ENCODE measurements at regions not wholly inside any gene's neighbourhood (a gene's known extent, or its start where the extent isn't known, plus 50 kb on each side); places are given as distances from the start of the nearest gene placed in this dataset.

DNA sequence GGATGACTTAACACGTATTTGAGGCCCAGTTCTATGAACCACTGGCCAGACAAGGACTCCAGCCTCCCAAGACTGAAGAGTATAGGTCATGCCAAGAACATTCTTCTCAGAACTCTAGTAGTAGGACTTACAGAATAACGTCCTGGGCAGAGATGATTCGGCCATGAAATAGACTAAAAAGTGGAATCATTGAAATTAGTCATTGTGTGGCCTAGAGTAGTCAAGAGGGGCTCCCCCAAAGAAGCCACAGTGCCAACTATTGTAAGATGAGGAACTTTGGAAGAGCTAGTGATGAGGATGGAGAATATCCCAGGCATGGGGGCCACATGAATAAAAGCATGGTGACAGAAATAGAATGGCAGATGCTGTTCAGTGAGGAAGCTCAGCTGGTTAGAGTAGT lies 101.1 kb downstream of the TRIB2 start:
- Histone ChIP-seq H4K20me1 (ENCODE audit: control insufficient read depth, extremely low read depth, insufficient read depth, low read length) (no peaks in the 10 kb centered on the region), H2AFZ (ENCODE audit: low read length) (no peak overlapping the region), H3K9ac (ENCODE audit: insufficient read depth, low read length) (no peak overlapping the region), H3K4me3 (replicated peaks in 1 of 4; ENCODE audit: control extremely low read depth in 1 of 4, insufficient read depth in 1 of 4, low read depth in 3 of 4, low read length in 4 of 4) (no peak overlapping the region), H3K4me2 (ENCODE audit: extremely low read depth, insufficient read depth, low read length) (no peak overlapping the region), H3K79me2 (ENCODE audit: control insufficient read depth, insufficient read depth, low read length) (no peaks in the 10 kb centered on the region), H3K4me1 (ENCODE audit: control insufficient read depth, extremely low read depth, insufficient read depth, low read length) (peaks cover 23% of the 10 kb centered on the region), H3K36me3 (ENCODE audit: control insufficient read depth, insufficient read depth, low read length) (no peaks in the 10 kb centered on the region), H3K27ac (ENCODE audit: insufficient read depth, low read length) (peak overlapping the region; percentile 71), H3K27me3 (ENCODE audit: control insufficient read depth, insufficient read depth, low read length) (no peaks in the 10 kb centered on the region), H3K9me3 (ENCODE audit: control insufficient read depth, insufficient read depth, low read depth, low read length) (no peaks in the 10 kb centered on the region)
- TF ChIP-seq, protein P1, sequence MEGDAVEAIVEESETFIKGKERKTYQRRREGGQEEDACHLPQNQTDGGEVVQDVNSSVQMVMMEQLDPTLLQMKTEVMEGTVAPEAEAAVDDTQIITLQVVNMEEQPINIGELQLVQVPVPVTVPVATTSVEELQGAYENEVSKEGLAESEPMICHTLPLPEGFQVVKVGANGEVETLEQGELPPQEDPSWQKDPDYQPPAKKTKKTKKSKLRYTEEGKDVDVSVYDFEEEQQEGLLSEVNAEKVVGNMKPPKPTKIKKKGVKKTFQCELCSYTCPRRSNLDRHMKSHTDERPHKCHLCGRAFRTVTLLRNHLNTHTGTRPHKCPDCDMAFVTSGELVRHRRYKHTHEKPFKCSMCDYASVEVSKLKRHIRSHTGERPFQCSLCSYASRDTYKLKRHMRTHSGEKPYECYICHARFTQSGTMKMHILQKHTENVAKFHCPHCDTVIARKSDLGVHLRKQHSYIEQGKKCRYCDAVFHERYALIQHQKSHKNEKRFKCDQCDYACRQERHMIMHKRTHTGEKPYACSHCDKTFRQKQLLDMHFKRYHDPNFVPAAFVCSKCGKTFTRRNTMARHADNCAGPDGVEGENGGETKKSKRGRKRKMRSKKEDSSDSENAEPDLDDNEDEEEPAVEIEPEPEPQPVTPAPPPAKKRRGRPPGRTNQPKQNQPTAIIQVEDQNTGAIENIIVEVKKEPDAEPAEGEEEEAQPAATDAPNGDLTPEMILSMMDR (conservative IDR thresholded peaks at IDR 0.05 in 1 of 2, IDR thresholded peaks at IDR 0.05 in 1 of 2; ENCODE audit: low read depth in 1 of 2, low read length in 2 of 2): no peak
- TF ChIP-seq EZH2 (IDR thresholded peaks at IDR 0.05; ENCODE audit: low read length, missing control alignments): no peak
- no peak for DNase-seq (ENCODE audit: low read depth in 2 of 2)

DNA sequence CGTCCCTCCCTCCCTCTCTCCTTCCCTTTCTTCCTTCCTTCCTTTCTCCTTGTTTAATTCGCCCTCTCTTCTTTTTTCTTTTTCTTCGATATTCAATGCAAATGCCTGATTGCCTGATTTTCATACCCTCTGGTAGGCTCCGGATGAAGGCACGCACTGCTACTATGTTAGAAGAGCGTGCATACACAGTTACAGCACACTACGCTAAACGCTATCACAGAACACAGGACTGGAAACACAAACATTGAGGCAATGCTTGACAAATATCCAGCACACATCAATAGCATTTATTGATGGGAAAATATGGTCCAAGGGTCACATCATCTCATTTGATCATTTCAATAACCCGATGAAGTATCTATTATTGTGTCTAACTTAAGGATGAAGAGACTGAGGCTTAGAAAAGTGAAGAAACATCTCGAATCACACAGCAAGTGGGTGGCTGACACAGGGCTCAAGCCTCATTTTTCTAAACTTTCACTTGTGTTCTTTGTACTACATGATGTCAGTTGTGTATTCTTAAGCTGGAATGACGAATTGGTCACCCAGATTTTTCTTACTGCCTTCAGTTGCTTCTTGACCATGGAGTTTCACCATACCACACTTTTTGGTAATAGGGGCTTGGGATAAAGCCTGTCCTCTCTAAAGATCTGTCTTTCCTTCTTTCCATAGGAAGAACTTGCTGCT lies 101.8 kb downstream of the TRIB2 start:
- no peaks in the 10 kb centered on the region for H4K20me1 ChIP-seq (ENCODE audit: control insufficient read depth, extremely low read depth, insufficient read depth, low read length)
- no peak for TF ChIP-seq EZH2 (IDR thresholded peaks at IDR 0.05; ENCODE audit: low read length, missing control alignments)
- TF ChIP-seq, protein P1 (conservative IDR thresholded peaks at IDR 0.05 in 1 of 2, IDR thresholded peaks at IDR 0.05 in 1 of 2; ENCODE audit: low read depth in 1 of 2, low read length in 2 of 2): no peak
- no peaks in the 10 kb centered on the region for H3K36me3 ChIP-seq (ENCODE audit: control insufficient read depth, insufficient read depth, low read length)
- H3K4me2 ChIP-seq (ENCODE audit: extremely low read depth, insufficient read depth, low read length): peak overlapping the region; percentile 55
- H2AFZ ChIP-seq (ENCODE audit: low read length): no peak overlapping the region
- peak overlapping the region; percentile 21 for H3K9ac ChIP-seq (ENCODE audit: insufficient read depth, low read length)
- no peak overlapping the region for H3K4me3 ChIP-seq (replicated peaks in 1 of 4; ENCODE audit: control extremely low read depth in 1 of 4, insufficient read depth in 1 of 4, low read depth in 3 of 4, low read length in 4 of 4)
- peaks cover 23% of the 10 kb centered on the region for H3K4me1 ChIP-seq (ENCODE audit: control insufficient read depth, extremely low read depth, insufficient read depth, low read length)
- H3K9me3 ChIP-seq (ENCODE audit: control insufficient read depth, insufficient read depth, low read depth, low read length): no peaks in the 10 kb centered on the region
- H3K79me2 ChIP-seq (ENCODE audit: control insufficient read depth, insufficient read depth, low read length): no peaks in the 10 kb centered on the region
- no peak for DNase-seq (ENCODE audit: low read depth in 2 of 2)
- no peaks in the 10 kb centered on the region for H3K27me3 ChIP-seq (ENCODE audit: control insufficient read depth, insufficient read depth, low read length)
- peak overlapping the region; percentile 71 for H3K27ac ChIP-seq (ENCODE audit: insufficient read depth, low read length)

DNA sequence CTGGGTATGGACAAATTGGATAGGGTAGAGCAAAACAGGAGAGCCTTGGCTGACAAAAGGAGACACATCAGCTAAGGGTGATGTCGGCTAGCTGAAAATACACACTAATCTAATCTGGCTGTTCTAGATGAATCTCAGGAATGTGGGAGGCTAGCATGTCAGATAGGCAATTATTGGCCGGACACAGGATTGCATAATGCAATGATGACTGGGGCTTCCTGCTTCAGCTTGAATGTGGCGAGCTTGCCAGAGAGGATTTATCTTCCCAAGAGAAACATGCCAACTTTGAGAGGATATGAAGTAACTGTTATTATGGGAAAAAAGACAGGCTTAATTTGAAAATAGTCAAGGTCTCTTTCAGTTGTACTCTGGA lies 102.4 kb downstream of the TRIB2 start:
- TF ChIP-seq, protein P1 (conservative IDR thresholded peaks at IDR 0.05 in 1 of 2, IDR thresholded peaks at IDR 0.05 in 1 of 2; ENCODE audit: low read depth in 1 of 2, low read length in 2 of 2): no peak
- TF ChIP-seq EZH2 (IDR thresholded peaks at IDR 0.05; ENCODE audit: low read length, missing control alignments): no peak
- peak overlapping the region; percentile 21 for H3K9ac ChIP-seq (ENCODE audit: insufficient read depth, low read length)
- no peaks in the 10 kb centered on the region for H3K36me3 ChIP-seq (ENCODE audit: control insufficient read depth, insufficient read depth, low read length)
- peak overlapping the region; percentile 71 for H3K27ac ChIP-seq (ENCODE audit: insufficient read depth, low read length)
- H3K4me1 ChIP-seq (ENCODE audit: control insufficient read depth, extremely low read depth, insufficient read depth, low read length): peaks cover 23% of the 10 kb centered on the region
- H3K9me3 ChIP-seq (ENCODE audit: control insufficient read depth, insufficient read depth, low read depth, low read length): no peaks in the 10 kb centered on the region
- no peaks in the 10 kb centered on the region for H3K27me3 ChIP-seq (ENCODE audit: control insufficient read depth, insufficient read depth, low read length)
- no peak overlapping the region for H2AFZ ChIP-seq (ENCODE audit: low read length)
- DNase-seq (ENCODE audit: low read depth in 2 of 2): peak; percentile 98 to 100
- no peaks in the 10 kb centered on the region for H3K79me2 ChIP-seq (ENCODE audit: control insufficient read depth, insufficient read depth, low read length)
- no peaks in the 10 kb centered on the region for H4K20me1 ChIP-seq (ENCODE audit: control insufficient read depth, extremely low read depth, insufficient read depth, low read length)
- H3K4me3 ChIP-seq (replicated peaks in 1 of 4; ENCODE audit: control extremely low read depth in 1 of 4, insufficient read depth in 1 of 4, low read depth in 3 of 4, low read length in 4 of 4): no peak overlapping the region
- H3K4me2 ChIP-seq (ENCODE audit: extremely low read depth, insufficient read depth, low read length): peak overlapping the region; percentile 55
